ENCODE measurements at regions not wholly inside any gene's neighbourhood (a gene's known extent, or its start where the extent isn't known, plus 50 kb on each side); places are given as distances from the start of the nearest gene placed in this dataset.
"Not testable (repeated sequence)": the region's sequence is repeated elsewhere in the genome, so short reads cannot be mapped to it uniquely, and the experiment has no call there.

DNA sequence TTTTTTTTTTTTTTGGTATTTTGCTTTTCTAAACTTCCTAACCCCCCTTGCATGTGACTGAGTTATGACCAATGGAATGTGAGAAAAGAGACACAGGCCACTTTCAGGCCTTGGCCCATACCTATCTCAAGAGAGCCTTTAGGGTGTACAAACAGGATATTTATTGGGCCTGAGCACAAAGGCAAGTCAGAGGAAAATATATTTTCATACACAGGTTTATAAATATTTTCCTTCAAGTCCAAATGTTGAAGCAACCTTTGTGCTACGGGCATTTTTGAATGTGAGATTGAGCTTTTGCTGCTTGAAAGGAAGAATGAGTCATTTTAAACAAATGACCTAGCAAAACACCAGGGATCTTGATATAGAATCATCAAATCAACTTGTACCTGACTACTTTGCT is 228.6 kb upstream of the E2F7 start:
- no peak for DNase-seq (ENCODE audit: low spot score)

DNA sequence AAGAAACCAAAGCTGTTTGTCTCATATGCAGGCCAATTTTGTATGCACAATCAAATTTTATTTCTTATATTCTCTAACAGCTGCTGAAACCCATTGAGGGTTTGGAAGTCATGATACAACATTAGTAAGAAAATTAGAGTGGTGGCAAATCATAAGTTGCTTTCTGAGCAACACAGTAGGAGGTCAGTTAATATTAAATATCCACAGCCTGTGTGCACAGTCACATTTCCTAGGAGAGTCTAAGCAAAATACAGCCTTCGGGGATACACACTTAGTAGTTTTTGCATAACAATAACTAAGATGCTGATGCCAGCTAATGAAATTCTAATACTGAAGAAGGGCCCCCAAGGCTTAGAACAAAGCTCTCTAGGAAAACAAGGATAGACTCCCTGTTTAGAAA is 209.6 kb upstream of the E2F7 start:
- DNase-seq (ENCODE audit: low spot score), result no peak

DNA sequence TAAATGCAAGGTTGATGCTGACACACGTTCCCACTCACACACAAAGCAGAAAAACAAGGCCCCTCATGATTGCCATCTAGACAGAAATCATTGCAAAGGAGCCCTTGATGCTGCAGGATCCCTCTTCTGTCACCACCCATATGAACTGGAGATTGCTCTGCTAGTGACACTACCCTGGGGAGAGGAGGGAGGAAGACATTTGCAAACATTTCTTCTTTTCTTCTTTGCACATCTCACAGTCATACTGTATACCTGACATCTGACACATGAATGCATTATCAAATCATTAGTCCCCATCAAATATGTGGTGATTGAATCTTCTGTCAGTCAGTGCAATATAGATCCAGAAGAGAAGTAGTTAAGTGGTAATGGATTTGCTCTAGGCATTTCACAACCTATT is 208.5 kb upstream of the E2F7 start:
- DNase-seq (ENCODE audit: low spot score), result no peak

DNA sequence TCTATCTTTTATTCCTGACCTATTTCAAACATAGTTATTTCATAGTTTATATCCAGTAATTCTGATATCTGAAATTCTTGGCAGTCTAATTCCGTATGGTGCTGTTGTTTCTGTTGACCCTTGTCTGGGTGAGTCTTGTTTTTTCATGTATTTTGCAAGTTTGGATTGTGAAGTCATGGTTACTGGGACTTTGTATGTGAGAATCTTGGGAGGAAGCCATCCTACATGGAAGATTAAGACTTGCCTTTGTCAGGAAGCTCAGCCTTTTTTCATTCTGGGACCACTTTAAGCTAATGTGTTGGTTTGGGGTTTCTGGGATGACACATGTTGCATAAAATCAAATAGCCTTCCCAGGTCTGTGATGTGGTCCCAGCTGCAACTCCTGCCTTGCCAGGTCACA is 191.6 kb upstream of the E2F7 start:
- no peak for DNase-seq (ENCODE audit: low spot score)

DNA sequence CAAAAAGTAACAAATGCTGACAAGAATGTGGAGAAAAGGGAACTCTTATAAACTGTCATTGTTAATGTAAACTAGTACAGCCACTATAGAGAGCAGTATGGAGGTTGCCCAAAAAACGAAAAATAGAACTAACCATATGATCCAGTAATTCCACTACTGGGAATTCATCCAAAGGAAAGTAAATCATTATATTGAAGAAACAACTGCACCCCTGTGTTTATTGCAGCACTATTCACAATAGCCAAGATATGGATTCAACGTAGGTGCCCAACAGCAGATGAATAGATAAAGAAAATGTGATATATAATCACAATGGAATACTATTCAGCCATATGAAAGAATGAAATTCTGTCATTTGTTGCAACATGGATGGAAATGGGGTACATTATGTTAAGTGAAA is 188.0 kb upstream of the E2F7 start:
- no peak for DNase-seq (ENCODE audit: low spot score)

DNA sequence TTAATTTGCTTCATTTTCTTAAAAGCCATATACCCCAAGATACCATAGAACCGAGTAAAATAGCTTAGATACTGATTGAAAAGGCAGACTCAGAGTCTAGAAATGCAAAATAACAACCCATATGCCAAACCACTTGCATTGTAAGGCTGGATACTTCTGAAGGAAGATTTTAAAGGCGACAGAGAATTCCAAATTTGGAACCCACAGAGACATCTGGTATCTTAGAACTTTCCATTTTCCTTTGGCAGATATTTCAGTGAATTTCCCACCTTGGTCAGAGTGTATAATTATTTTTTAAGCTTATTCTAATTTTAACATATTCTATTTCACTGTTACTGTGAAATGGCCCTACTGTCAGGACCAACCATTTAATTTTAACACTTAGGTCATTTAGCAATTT is 186.4 kb upstream of the E2F7 start:
- DNase-seq (ENCODE audit: low spot score), result no peak

DNA sequence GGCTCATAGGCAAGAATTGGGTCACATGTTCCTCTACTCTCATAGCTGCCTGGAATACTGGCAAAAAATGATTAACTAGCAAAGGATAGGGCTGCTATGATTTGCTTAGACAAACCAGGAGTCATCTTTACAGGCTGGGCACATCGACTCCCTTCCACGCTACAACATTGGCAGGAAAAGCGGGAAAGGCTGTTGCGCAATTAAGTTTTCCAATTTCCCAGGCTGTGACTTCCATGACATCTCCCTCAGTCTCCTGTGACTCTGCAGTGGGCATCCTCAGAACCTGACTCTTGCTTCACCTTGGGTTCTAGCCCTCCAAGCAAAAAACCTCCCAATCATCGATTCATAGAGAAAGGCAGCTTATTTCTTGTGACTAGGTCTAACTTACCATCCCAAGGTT is 184.5 kb upstream of the E2F7 start:
- no peak for DNase-seq (ENCODE audit: low spot score)

DNA sequence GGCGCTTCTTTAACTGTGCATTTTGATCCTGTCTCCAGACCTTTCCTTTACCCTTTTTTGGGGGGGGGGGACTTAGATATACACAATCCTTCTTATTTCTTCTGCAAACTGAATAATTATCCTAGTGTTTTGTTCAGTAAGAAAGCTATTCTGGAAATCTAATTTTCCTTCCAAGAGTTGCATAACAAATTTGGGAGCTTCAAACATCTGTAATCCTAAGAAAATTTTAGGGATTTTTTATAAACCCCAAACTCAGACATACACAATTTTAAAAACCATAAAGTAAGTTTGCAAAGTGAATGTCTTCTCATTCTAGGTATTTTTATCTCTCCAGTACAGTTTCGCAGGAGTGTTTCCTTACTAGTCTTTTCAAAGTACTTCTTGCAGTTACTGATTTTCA is 182.7 kb upstream of the E2F7 start:
- DNase-seq (ENCODE audit: low spot score), result no peak

DNA sequence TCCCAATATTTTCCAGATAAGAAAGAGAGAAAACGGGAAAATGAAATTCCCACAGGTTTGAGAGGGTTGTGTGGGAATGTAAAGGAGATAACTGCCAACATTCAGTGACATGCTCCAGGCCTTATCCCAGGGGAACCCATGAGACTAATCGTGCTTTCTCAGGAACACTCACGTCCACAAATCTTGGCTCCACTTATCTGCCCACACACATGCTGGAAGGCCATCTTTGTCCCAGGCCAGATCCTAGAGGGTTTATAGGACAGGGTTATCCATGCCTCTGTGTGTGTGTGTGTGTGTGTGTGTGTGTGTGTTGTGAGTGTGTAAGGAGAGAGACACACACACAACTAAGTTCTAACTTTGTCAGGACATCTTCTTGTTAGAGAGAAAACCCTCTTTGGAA is 182.2 kb upstream of the E2F7 start:
- DNase-seq (ENCODE audit: low spot score), result no peak

DNA sequence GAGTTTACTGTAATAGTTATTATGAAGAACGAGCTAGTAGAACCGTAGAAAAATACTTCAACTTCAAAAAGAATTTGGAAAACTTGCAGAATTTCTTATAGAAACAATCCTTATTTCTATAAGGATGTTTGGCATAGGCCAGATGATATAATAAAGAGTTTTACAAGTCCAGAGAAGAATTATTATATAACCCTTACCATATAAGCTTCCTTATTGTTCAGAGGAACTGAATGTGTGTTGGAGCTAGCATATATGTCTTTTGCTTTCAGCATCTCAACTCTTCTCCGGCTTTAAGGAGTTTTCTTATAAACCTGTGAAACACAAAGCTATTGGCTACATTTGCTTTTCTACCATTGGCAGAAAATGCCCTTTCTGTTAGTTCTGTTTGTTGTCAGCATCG is 178.0 kb upstream of the E2F7 start:
- no peak for DNase-seq (ENCODE audit: low spot score)

DNA sequence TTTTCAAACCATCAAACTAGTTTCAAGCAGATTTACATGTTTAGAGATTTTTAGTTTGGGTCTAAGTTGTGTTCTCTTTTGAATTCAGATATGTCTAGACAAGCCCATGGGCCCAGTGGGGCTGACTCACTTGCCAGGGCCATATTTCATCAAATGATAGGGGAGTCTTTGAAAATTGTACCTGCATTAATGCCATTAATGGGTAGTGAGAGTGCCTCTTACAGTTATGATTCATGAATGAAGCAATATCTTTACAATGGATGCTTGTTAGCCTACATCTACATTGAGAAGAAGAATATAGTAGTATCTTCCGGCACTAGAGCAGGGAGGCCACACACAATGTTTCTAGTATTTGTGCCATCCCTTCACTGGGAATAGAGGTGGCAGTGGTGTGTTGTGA is 174.2 kb upstream of the E2F7 start:
- no peak for DNase-seq (ENCODE audit: low spot score)

DNA sequence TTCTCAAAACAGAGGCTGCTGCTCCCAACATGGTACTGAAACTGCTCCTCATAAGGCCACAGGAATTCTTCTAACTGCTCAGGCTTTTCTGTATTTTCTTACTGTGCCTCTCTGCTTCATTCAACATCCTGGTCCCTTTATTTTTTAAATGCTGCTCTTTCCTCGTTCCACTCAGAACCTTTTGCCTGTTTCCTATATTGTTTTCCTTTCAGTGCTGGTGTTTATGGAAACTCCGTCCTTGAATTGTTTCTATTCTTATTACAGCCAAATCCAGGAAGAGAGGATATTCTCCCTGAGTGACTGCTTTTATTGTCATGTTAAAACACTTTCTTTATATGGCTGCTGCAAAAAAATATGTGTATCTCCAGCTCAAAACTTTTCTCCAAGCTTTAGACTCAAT is 173.0 kb upstream of the E2F7 start:
- DNase-seq (ENCODE audit: low spot score), result no peak

DNA sequence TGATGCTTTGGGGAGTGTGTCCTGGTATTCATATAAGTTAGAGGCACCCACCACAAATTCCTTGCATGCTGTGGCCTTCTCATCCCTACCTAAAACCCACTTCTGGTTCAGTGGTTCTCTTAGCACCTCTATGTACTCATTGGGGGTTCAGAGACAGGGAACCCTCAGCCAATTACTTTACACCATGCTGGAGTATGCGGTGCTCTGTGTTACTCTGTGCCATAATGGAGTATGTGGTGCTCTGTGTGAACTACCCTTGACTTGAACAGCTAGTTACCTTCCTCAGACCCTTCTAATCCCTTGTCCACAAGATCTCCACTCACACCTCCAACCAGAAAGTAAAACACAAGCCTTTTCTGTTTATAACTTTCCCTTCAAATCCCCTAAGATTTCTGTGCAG is 172.5 kb upstream of the E2F7 start:
- DNase-seq (ENCODE audit: low spot score), result no peak

DNA sequence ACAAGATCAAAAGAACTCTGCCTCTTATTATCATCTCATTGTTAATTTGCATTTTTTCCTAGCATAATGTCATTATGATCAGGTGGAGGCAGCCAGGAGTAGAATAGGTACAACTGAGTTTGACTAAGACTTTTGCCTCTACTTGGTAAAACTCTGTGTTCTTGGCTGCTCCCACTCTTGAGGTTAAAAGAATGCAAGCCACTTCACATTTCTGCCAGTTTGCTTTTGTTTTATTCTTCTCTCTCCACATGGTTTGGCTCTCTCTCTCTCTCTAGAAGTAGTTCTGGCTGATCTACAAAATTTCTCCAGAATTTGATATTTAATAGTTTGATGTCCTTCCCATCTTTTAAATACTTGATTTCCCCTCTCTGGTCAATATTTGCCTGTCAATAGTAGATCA is 170.7 kb upstream of the E2F7 start:
- DNase-seq (ENCODE audit: low spot score), result no peak

DNA sequence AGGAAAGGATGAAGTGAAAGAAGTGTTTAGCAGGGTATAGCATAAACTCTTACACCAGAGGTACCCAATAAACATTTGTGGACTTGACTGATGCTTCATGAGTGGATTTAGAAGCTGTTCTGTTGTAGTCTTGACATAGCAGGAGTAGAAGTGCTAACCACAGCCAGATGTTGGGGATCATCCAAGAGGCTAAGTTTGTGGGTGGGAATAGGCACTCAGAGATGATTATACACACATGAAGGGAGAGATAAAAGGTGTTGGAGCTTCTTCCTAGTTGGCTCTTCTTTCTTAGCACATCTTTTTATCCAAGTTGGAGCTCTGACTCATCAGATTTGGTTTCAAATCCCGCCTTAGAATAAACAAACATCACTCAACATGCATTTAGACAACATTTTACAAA is 166.7 kb upstream of the E2F7 start:
- no peak for DNase-seq (ENCODE audit: low spot score)

DNA sequence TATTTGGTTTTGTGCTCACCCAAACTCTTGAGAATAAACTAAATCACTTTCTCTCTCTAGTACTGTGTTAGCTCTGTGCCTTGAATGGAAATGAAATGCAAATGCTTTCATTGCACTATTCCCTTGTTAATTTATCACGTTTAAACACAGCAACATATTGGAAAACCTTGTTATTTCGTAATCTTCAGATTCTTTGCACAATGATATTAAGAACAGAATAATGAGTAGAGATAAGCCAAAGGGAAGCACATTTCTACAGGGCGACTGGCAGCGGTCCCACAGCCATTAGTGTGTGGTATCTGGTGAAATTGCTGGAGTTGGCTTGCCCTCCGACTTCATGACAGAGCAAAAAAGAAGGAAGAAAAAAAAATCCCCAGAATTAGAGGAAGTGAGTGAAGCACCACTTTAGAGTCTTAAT is 166.1 kb upstream of the E2F7 start:
- DNase-seq (ENCODE audit: low spot score), result no peak

DNA sequence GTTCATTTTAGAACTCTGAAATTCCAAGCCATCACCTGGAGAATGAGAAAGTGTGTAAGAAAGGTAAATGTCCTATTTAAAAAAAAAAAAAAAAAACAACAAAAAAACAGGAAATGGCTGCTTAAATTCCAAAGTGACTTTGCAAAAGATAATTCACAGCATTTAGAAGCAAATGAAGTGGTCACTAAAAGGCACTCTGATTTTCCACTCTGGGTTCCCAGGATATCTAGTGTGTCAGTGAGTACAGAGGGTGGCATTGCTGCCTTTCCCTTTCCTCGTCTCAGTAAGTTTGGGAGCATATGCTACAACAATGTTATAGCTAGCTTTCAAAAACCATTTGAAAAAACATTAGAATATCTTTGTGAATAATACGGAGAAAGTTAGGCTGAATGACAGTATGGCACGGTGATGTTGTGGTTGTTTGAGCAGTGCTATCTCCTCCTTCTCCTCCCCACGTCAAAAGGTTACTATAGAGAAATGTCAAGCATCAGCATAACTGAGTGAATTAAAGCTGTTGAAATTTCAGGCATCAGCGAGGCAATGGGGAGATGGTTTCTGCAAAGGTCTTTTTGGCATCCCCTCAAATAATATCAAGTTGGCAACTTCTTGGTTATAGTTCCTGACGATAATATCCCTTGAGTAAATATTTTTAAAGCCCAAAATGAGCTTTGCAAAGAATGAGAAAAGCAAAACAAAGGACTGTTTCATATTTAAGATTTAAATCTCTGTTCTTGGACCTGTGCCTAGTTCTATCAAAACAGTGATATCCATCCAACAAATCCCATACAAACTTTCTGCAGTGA is 164.5 kb upstream of the E2F7 start:
- DNase-seq (ENCODE audit: low spot score), result no peak

DNA sequence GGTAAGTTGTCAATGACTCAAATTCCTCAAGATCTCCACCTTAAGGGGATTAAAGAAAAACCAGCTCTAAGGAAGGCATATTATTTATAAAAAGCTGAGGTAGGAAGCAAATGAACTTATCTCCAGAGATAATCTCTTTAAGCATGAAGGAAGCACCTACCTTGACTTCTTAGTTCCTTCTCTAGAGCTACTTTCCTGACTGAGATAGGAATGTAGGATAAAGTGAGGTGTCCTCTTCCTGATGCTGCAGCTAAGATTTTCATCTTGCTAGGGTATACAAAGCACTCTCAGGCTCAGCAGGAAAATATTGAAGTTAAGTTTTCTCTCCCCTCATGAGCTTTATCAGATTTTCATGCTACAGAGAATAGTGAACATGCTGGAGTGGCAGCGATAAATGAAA is 163.0 kb upstream of the E2F7 start:
- no peak for DNase-seq (ENCODE audit: low spot score)

DNA sequence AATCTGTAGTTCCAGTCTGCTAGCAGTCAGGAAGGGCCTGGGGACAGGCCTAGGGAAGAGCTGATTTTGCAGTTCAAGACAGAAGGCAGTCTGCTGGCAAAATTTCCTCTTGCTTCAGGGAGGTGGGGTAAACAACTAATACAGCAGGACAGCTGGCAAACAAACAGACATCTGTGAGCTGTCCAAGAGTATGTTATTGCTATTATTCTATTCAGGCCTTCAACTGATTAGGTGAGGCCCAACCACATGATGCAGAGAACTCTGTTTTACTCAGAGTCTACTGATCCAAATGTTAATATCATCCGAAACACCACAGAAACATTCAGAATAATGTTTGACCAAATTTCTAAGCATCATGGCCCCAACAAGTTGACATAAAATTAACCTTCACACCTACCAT is 161.0 kb upstream of the E2F7 start:
- DNase-seq (ENCODE audit: low spot score), result no peak

DNA sequence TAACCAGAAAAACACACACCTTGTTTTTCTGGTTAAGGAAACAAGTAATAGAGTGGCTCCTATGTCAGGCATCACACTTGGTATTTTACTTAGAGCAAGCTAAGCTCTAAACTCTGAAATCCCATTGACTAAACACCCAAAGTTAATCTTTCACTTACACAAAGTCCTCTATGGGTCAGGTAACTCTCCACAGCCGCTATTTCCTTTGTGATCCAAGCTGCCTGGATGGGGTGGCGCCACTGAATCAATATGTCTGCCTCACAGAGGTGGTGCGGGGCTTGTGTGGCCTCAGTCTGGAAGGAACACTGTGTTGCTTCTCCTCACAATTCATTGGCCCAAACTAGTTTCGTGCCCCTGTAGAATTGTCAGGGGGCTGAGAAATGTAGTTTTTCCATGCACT is 160.0 kb upstream of the E2F7 start:
- DNase-seq (ENCODE audit: low spot score), result no peak

DNA sequence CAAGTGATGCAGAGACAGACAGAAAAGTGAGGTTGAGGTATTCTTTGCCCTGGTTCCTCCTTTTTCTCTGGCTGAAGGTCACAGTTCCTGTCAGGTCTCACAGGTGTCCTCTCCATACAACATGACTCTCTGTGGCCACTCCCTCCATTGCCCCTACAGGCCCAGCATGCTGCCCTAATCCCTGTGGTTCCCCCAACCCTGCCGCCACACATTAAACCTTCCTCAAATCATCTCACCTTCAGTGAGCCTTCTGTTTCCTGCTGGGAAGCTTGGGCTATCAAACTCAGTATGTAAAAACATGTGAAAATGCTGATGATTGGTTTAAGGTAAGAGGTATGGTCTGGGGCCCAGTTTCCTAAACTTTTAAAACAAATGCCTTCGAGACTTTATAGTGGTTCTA is 159.0 kb upstream of the E2F7 start:
- DNase-seq (ENCODE audit: low spot score), result no peak

DNA sequence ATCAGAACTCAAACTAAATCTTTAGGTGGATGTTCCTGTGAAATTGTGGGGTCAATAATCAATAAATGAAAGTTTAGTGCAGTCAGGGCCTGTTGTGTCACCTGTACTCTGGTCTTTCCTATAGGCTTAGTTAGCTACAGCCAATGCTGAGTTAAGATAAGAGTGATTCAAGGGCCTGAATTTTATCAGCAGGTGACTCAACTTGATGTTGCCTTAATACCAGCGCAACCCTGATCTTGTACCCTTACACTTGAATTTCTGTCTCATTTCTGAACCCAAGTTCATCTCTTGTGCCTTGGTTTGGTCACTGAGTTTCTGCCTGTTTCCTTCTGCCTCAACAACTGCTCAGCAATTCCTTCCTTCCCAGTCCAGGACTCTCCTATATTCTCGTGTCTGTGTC is 157.0 kb upstream of the E2F7 start:
- no peak for DNase-seq (ENCODE audit: low spot score)

DNA sequence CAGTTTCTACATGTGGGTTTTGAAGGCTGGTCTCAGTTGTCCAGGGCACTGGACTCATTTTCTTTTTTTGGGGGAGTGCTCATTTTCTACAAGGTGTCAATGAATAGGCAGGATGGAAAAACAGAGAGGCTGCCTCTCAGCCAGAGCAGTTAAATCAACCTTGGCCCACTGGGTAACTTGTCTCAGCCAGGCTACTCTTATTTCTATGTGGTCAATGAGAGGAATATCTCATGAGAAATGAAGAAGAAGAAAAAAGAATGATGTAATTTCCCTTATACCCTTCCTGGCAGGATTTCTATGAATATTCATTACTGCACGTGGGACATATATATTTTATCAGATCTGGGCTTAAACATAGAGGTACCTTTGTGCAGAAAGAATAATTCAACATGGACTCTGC is 155.2 kb upstream of the E2F7 start:
- DNase-seq (ENCODE audit: low spot score), result no peak

DNA sequence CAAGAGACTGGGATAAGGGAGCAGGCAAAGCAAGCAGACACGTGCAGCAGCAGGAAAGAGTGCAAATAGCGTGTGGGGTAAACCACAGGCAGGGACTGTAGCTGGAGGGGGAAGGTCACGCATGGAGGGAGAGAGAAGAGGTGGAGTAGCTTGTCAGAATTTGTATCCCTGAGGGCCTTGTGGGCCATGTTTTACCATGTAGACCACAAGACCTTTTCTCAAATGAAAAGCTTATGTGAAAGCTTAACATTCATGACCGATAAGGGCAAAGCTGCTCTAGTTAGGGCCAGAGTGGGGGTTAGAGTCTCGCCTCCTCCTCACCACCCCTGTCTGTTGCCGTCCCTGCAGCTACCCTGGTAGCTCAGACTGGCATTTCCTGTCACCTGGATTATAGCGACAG is 152.9 kb upstream of the E2F7 start:
- DNase-seq (ENCODE audit: low spot score), result no peak

DNA sequence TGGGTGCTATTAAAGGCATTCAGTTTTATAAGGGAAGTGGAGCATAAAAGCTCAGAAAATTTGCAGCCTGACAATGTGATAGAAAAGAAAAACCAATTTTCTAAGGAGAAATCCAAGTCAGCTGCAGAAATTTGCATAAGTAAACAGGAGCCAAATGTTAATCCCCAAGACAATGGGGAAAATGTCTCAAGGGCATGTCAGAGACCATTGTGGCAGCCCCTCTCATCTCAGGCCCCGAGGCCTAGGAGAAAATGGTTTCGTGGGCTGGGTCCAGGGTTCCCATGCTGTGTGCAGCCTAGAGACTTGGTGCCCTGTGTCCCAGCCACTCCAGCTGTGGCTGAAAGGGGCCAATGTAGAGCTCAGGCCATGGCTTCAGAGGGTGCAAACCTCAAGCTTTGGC is 150.8 kb upstream of the E2F7 start:
- DNase-seq (ENCODE audit: low spot score), result not testable (repeated sequence)
